GM21367 (cell line): ENCODE measurements at regions not wholly inside any gene's neighbourhood (a gene's known extent, or its start where the extent isn't known, plus 50 kb on each side); places are given as distances from the start of the nearest gene placed in this dataset.

ENCODE experiments used
- ATAC-seq: cut with Tn5 transposase; IDR thresholded peaks from one replicate; pipeline ENCODE4 v1.9.1; 2021; ENCODE audit not compliant: unreplicated experiment

DNA sequence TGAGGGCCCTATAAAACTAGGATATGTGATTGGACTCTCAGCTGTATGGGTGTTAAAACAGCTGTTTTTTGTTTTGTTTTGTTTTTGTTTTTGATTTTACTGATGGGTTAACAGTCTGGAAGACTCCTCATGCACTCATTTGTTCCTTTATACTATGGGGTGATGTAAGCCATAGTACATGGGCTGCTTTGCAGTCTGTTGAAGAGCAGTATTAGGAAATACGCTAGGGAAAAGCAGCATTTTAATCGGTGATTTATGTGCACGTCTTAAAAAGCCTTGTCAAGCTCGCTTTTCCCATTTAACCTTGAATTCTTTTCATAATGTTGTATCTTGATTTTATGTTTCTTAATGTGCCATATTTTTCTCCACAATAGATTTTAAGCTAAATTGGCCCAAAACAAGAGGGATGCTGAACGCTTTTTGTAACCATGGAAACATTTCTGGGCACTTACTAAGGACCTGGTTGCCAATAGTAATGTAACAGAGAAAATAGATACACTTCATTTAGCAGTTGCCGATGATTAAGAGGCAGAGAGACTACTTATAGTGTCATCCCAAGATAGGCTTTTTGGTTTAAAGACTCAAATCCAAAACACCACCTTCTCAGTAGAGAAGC lies 244.0 kb downstream of the SNAPC1 start:
- ATAC-seq, result no peak

DNA sequence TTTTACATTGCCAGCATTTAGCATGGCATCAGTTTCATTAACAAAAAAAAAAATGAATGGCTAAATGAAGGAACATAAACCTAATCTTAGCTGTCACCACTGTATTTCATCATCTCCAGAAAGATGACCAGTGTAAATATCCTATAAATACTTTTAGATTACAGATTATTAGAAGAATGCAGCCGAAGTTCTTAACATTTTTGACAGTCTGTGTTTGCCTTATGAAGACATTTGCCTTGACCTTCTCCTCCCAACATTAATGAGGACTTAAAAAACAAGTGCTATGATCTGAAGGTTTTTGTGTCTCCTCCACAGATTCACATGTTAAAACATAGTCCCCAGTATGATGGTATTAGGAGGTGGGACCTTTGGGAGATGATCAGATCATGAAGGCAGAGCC lies 253.0 kb downstream of the SNAPC1 start:
- ATAC-seq, result no peak

DNA sequence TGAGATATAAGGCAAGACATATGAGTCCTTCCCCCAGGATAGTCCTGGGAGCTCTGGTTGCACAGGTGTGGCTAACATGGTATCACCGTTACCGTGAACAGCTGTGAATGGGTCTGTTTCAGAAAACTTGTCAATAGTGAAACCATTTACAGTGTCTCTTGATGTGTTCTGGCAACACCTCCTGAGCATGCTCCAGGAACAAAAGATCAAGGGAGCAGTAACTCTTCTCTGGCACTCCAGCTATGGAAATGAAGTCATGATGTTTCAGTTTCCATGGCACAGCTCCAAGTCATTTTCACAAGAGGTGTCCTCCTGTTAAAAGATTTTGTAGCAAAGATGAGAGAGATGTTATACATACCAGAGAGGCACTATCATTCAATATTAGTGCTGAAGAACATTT lies 253.7 kb downstream of the SNAPC1 start:
- ATAC-seq, result no peak

DNA sequence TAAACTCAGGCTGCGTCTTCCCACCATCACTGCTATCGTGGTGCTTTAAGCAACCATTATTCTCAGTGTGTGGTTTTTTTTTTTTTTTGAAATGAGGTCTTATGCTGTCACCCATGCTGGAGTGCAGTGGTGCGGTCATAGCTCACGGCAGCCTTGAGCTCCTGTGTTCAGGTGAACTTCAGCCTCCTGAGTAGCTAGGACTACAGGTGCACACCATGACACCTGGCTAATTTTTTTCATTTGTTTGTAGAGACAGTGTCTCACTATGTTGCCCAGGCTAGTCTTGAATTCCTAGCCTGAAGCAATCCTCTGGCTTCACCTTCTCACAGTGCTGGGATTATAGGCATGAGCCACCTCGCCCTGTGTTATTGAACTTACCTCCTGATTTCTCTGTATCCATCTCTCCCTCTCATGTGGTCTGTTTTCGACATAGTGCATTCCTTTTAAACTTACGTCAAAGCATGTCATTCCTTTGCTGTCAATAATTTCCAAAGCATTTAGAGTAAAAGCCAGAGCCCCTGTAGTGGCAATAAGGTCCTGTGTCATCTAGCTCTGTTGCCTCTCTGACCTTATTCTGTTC lies 255.5 kb downstream of the SNAPC1 start:
- ATAC-seq, result no peak

DNA sequence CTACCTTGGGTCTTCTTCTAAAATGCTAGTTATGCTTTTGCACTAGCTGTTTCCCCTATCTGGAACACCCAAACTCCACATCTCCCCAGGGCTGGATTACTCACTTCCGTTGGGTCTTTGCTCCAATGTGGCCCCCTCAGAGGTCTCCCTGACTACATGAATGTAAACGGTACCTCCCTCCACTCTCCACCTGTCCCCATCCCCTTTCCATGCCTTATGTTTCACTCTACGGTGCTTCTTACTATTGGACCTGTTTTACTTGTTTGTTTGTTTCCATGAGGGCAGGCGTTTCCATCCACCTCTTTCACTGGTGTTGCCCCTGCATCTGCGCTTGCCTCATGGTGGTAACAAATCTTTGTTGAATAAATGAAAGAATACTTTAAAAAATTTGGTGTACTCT lies 256.4 kb downstream of the SNAPC1 start:
- no peak for ATAC-seq

DNA sequence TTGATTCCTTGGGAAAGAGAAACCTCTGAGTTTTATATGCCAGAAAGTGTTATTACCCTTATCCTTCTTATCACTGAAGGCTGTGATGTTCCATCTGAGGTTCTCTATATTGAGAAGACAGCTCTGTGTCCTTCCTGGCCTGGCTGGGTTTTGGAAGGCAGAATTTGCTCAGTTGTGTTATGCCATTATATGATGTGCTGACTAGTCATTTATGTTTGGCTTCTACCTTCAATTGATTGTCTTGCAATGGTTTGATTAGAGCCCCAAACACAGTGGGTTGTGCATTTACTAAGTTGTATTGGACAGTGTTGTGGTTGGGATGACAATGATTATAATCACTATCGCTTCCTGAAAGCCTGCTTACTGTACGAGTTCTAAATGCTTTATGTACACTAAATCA lies 265.7 kb downstream of the SNAPC1 start:
- no peak for ATAC-seq

DNA sequence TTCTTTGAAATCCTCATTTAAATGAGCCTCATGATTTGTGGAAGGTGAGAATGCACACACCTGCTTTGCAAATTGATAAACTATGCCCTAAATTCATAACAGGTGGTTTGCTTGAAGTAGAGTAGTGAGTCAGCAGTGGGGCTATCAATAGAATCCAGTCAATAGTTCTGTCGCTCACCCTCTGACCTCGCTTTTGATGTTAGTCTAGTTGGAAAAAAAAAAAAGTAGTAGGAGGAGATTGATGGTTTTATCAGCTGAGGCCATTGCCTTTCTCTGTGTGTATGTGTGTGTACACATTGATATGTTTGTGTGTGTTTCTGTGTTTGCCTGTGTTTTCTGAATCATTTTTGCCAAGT lies 267.3 kb downstream of the SNAPC1 start:
- ATAC-seq, result peak; percentile 57

DNA sequence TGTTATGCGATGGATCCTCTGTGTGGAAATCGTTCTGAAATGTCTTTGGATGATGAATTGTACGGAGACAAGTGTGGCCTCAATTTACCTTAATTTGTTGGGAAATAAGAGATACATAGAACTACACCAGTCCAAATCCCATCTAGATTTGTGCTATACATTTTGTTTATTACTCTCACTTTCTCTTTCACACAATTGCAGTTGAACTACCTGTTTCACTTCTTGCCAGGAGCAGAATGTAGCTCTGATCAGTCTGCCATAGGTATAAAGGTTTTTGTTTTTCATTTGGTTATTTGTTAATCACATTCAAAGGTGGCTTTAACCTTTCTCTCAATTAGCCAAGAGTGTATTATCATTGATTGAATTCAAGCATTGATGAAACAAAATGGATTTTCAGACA lies 268.2 kb downstream of the SNAPC1 start:
- peak; percentile 53 for ATAC-seq

DNA sequence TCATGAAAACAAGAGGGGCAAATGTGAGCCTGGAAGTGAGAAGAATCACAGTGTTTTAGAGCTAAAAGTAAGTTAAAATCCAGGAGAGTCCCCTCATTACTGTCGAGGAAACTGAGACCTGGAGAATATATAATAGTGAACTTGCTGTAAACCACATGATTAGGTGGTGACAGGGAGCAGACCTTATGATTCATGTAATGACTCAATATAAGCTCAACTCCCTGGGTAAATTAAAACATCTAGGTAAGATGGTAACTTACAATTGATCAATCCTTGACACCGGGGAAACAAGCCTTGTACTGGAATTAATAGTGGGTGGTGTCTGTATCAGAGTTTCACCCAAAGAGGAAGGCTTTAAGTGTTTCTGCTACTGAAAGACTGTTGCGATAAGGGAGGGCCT lies 269.3 kb downstream of the SNAPC1 start:
- ATAC-seq, result no peak

DNA sequence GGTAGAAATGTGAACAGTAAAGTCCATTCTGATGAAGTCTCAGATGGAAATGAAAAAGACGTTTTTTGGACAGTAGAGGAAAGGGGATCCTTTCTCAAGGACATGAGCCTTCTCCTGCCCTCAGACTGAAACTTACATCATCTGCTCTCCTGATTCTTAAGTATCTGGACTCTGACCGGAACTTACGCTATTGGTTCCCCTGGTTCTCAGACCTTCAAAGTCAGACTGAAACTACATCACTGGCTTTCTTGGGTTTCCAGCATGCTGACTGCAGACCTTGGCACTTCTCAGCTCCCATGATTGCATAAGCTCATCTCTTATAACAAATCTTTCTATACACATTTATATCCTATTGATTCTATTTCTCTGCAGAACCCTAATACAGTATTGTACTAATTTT lies 291.0 kb downstream of the SNAPC1 start:
- no peak for ATAC-seq

DNA sequence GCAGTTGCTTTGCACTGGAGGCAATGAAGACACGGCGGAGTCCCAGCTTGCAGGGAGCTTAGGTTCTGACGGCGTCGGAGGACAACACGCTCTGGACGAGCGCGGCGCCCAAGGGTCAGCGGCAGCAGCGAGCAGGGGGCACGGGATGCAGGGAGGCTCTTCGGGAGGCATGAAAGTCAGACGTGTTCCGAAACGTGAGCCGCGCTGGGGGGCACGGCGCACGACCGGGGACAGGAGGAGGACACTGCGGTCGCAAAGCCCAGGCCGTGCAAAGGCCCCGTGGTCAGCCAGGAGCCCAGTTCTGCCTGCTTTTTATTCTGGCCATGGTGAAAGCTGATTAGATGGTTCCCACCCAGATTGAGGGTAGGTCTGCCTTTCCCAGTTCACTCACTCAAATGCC lies 294.6 kb downstream of the SNAPC1 start:
- no peak for ATAC-seq

DNA sequence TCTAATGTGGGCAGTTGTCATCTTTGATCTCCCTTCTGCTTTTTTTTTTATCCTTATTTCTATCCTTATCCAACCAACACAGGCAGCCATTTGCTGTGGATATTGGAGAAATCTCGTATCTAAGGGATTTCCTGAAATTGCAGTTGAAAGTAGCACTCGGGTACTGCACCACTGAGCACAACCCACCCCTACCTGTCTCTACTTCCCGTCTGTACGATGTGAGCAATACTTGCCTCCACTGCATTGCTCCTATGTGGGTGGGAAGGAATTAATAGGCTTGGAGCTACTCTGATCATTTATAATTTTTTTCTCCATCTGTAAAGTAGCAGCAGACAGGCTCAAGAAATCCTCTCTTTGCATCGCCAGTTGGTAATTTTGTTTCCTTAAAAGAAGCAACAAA lies 300.4 kb downstream of the SNAPC1 start:
- no peak for ATAC-seq

DNA sequence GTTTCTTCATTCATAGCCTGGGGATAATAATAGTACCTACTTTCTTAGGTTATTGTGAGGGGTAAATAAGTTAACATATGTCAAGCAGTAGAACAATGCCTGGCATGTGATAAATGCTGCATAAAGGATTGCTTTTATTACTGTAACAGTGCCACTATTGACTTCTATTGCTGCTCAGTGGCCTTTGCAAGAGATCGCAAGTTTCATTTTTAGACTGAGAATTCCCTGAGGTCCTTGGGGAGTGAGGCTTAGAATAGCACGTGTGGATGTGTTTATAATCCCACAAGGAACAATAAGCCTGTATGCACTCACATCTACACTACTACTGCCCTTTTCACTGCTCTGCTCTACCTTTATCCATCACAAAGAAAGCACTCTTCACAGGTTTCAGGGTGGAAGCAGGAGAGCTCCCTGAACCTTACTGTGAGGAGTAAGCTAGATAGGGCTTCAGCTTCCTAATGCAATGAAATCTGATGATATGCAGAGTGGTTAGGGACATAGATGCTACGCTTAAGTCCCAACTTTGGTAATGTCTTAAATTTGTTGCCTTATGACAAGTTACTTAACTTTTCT lies 302.6 kb downstream of the SNAPC1 start:
- no peak for ATAC-seq

DNA sequence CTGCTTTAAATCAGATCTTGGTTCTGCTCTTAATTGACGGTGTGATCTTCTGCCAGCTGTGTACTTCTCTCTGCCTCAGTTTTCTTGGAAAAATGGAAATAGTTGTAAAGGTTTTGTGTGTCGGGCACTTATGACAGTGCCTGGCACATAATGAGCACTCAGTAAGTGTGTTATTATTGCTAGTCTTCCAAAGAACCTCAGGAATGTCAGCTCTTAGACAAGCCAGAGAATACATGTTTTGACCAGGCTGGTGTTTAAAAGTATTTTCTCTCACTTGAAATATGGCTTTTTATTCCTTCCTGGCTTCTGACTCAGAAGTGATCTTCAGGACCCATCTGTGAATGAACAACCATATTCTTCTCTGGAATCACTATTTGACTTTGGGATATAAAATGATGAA lies 304.1 kb downstream of the SNAPC1 start:
- ATAC-seq, result no peak

DNA sequence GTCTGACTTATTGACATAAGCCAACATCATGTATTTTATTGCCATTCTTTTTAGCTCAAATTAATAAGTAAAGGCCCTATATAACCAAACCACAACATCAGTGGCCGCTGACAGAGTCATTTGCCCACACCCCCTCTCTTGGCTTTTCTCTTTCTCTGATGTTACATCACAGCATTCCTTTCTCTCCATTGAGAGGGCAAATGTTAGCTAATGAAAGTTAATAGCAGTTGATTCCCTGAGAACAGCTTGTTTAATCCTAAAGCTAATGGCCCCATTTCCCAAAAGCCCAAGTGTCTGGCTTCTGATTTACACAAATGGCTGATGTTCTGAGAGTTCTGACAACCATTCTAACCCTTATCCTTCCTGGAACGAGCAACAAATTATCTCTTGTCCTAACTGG lies 308.8 kb downstream of the SNAPC1 start:
- ATAC-seq, result no peak

DNA sequence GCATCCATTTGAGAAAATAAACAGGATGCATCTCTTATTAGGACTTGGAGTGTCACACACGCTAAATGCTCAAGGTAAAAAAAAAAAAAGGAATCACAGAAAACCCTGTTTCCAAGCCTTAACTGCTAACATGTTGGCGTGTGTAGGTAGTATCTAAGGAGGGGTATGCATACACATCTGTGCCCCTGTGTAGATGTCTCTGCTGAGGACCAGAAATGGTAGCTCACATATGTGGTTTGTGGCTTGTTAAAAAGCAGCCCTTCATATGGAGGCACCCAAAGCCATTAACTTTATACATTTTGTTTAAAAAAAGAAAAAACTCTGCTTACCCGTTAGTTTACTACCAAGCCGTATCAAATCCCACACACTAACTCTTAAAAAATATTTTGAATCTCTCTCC lies 314.1 kb downstream of the SNAPC1 start:
- no peak for ATAC-seq

DNA sequence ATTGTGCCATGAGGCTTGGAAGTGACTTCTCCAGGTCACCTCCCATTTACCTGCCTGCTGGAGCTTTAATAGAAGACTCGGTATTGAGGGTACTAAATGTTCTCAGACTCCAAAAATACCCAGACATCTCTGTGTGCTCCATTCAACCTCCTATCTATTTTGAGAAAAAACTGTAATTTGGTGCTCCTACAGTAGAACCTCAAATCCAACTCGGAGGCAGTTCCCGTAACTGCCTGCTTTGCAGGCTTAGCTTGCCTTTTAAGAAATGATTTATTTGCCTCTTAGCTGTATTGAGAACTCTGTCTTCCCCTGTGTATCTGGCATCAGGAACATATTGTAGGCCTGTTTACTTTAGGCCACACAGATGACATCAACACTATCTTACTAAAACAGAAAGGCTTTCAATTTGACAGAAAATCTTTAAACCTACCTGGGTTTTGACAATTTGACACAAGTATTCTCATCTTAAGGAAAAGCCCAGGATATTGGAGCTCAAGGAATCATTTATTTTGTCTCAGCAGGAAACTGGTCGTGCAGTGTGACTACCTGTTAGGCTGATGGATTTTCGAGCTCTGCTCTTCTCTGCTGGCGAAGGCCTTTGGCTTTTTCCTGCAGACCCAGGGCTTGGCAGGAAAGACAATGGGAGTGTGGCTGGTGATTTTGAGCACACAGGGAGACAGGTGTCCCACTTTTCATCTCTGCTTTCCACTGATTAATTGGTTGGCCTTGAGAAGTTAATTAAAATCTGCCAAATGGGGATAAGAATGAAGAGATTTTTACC lies 314.8 kb downstream of the SNAPC1 start:
- ATAC-seq, result no peak

DNA sequence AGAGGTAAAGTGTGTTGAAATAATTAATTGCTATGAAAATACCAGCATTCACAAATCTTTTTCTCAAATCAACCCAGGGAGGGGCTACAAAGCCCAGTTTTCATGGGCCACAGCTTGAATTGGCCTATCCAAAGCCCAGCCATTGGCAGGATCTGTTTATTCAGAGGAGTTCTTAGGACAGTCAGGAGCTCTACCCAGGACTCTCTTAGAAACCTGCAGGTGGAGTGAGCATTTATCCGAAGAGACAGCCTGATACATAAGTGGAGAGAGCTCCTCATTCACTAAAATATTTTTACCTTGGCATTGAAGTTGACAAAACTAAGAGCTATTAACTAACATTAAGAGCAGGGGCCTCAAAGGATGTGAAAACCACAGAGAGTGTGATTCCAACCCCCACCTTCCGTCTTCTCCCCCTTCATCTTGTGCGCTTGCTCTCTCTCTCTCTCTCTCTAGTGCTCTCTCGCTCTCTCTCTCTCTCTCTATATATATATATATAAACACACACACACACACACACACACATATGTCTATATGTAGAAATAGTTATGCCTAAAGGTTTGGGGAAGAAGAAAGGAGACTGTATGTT lies 315.5 kb downstream of the SNAPC1 start:
- ATAC-seq, result no peak

DNA sequence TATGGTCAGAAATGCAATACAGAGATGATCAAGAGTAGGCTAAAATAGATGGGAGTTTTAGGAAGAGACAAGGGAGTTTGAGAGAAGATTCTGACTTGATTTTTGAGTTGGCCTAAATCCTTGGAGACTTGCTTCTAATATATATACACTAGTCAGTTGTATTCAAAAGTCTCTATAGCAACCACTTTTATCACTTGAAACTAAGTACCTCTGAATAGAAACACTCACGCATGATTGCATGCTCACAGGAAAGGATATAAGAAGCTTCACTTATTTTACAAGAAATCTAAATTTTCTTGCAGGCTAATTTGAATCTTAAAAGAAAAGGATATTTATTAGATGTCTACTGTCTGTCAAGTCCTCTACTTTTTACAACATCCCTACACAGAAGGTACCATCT lies 316.8 kb downstream of the SNAPC1 start:
- ATAC-seq, result peak; percentile 53

DNA sequence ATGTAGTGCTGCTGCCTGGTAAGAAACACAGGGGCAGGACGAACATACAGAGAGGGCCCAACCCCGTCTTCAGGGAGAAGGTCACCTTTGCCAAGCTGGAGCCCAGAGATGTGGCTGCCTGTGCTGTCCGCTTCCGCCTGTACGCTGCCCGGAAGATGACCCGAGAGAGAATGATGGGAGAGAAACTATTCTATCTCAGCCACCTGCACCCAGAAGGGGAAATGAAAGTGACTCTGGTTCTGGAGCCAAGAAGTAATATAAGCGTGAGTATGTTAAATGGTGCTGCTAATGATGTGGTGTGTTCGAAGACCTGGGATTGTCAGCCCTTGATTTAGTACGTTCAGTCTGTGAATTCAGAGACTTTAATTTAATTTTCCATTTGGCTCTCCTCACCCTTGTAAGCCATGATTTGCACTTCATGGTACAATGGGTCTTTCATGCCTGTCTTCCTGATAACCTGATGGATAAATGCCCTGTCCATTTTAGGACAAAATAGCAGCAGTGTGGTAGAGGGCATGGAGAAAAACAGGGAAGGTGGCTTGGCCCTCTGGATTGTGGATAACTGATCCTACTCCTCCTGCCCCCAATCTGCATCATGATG lies 318.9 kb downstream of the SNAPC1 start:
- ATAC-seq, result peak; percentile 92

DNA sequence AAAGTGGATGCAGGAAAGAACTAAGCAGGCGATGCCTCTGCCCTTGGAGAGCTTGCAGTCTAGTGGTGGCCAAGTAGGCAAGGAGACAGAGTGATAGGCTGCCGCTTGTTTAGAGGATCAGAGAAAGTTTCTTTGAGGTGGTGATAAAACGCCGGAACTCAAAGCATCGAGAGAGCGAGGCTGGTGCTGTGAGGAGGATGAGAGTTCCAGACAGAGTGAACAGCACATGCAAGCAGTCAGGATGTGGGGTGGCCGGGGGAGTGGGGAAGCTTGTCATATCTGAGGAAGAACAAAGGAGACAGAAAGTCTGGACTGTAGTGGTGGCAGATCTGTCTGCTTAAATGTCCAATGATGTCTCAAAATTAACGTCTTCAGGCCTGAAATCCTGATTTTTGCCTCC lies 319.7 kb downstream of the SNAPC1 start:
- no peak for ATAC-seq

DNA sequence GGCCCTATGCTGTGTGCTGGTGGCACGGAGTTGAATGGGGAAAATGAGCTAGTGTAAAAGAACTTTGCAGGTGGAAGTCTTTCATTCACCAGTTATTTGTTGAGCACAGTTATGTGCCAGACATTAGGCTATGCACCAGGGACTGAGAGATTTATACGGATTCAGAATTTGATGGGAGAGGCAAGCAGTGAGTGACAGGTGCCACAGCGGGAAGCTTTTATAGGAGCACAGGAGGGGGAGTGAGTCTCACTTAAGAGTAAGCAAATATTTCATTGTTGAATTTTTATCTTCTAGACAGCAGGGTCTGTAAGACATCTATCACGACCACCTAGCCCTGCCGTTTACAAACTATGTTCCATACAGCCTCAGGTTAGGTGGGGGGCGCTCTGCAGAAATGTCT lies 320.6 kb downstream of the SNAPC1 start:
- no peak for ATAC-seq
